ENCODE measurements at regions not wholly inside any gene's neighbourhood (a gene's known extent, or its start where the extent isn't known, plus 50 kb on each side); places are given as distances from the start of the nearest gene placed in this dataset.

DNA sequence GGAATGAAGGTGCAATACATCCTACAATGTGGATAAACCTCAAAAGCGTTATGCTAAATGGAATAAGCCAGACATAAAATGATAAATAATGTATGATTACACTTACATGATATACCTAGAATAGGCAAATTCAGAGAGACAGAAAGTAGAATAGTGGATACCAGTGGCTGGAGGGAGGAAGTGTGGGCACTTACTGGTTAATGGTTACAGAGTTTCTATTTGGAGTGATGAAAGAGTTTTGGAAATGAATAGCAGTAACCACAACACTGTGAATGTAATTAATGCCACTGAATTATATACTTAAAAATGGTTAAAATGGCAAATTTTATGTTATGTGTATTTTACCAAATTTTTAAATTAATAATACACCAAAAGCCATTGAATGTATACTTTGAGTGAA, 71.4 kb upstream of the CST7 start:
- WGBS, 2 donors = 72 to 80% methylated on average over 1 of the region's 1 CpG
- intact Hi-C loops (cut with DNase I) = no loop called here

GRCh38 chr20:24878657-24879056, 70.4 kb upstream of the CST7 start:
- TF ChIP-seq, protein P1, sequence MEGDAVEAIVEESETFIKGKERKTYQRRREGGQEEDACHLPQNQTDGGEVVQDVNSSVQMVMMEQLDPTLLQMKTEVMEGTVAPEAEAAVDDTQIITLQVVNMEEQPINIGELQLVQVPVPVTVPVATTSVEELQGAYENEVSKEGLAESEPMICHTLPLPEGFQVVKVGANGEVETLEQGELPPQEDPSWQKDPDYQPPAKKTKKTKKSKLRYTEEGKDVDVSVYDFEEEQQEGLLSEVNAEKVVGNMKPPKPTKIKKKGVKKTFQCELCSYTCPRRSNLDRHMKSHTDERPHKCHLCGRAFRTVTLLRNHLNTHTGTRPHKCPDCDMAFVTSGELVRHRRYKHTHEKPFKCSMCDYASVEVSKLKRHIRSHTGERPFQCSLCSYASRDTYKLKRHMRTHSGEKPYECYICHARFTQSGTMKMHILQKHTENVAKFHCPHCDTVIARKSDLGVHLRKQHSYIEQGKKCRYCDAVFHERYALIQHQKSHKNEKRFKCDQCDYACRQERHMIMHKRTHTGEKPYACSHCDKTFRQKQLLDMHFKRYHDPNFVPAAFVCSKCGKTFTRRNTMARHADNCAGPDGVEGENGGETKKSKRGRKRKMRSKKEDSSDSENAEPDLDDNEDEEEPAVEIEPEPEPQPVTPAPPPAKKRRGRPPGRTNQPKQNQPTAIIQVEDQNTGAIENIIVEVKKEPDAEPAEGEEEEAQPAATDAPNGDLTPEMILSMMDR (IDR thresholded peaks at IDR 0.05) = no peak

More for the DNA sequence above, 71.4 kb upstream of the CST7 start:
- no peaks in the 10 kb centered on the region for H3K4me1 ChIP-seq
- ATAC-seq (no peak), DNase-seq (no peak), FAIRE-seq (no peak)
- TF ChIP-seq, protein P1 (IDR thresholded peaks at IDR 0.05) = no peak
- H3K36me3 ChIP-seq = no peaks in the 10 kb centered on the region
- H3K4me3 ChIP-seq = no peak overlapping the region
- H3K9me3 ChIP-seq = no peaks in the 10 kb centered on the region
- H3K27ac ChIP-seq = no peak overlapping the region
- H3K27me3 ChIP-seq = no peaks in the 10 kb centered on the region

DNA sequence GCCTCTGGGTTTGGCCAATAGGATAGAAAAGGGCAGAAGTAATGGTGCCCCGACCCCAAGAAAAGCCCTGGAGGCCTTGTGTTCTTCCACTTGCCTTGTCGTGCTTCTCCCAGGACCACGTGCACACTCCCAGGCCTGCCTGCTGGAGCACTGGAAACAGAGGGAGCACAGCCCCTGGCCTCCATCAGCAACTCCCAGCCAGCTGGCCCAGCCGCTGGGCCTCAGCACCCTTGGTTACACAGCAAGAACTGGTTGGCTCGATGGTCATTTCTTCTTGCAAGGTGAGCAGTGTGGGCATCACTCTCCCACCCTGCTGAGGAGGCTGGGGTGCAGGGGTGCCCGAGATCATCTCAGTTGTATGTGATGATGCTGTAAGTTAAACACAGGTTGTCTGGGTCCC, 69.2 kb upstream of the CST7 start:
- no peaks in the 10 kb centered on the region for H3K27me3 ChIP-seq
- intact Hi-C loops (cut with DNase I) = no loop called here
- no peak for FAIRE-seq
- no peak overlapping the region for H3K27ac ChIP-seq
- no peaks in the 10 kb centered on the region for H3K9me3 ChIP-seq
- H3K4me1 ChIP-seq = no peaks in the 10 kb centered on the region
- no peak for ATAC-seq
- H3K36me3 ChIP-seq = no peaks in the 10 kb centered on the region
- no peak for DNase-seq
- 76 to 87% methylated on average over 6 of the region's 6 CpGs for WGBS, 2 donors
- TF ChIP-seq, protein P1 (IDR thresholded peaks at IDR 0.05) = no peak
- no peak overlapping the region for H3K4me3 ChIP-seq

More at GRCh38 chr20:24878657-24879056, 70.4 kb upstream of the CST7 start:
- FAIRE-seq (no peak), ATAC-seq (no peak), DNase-seq (no peak)
- intact Hi-C loops (cut with DNase I) = no loop called here
- Histone ChIP-seq H3K36me3 (no peaks in the 10 kb centered on the region), H3K27ac (no peak overlapping the region), H3K4me1 (no peaks in the 10 kb centered on the region), H3K4me3 (no peak overlapping the region), H3K27me3 (no peaks in the 10 kb centered on the region), H3K9me3 (no peaks in the 10 kb centered on the region)
- WGBS, 2 donors = 74 to 87% methylated on average over 6 of the region's 6 CpGs

DNA sequence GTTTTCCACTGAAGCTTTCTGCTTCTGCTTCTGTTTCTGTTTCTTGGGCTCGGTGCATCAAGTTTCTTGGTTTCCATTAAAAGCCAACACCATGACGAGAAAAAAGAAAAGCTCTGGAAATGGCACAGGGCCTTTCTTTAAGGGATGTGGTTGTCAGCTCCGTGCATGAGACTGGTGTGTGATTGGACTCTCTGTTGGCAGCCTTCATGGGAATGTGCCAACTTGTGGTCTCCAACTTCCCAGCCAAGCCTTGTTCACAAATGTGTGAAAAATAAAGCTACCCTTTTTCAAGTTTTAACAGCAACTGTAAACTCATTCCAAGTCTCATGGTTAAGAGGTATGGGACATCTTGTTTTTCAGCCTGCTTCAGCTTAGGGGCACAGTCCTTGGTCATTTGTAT, 68.7 kb upstream of the CST7 start:
- intact Hi-C loops (cut with DNase I) = no loop called here
- no peak overlapping the region for H3K27ac ChIP-seq
- DNase-seq (no peak), ATAC-seq (no peak), FAIRE-seq (no peak)
- no peaks in the 10 kb centered on the region for H3K27me3 ChIP-seq
- 59 to 72% methylated on average over 3 of the region's 3 CpGs for WGBS, 2 donors
- no peaks in the 10 kb centered on the region for H3K9me3 ChIP-seq
- TF ChIP-seq, protein P1 (IDR thresholded peaks at IDR 0.05) = no peak
- no peaks in the 10 kb centered on the region for H3K36me3 ChIP-seq
- no peak overlapping the region for H3K4me3 ChIP-seq
- H3K4me1 ChIP-seq = no peaks in the 10 kb centered on the region

DNA sequence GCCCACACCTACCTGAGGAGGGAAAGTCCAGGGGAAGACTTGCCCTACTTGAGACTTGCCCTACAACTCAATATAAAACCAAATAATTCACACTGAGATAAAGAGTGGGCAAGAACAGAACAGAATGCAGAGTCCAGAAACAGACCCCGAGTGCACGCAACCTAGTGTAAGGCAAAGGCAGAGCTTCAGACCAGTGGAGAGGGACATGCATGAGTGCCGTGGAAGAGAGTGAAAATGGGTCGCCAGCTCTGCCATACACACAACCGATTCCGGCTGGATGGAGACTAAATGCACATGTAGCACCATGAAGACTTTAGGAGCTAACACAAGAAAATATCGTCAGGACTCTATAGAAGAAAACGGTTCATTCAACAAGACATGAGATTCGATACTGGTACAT, 58.8 kb upstream of the CST7 start:
- 81 to 89% methylated on average over 9 of the region's 9 CpGs for WGBS, 2 donors

More for the DNA sequence above, 58.8 kb upstream of the CST7 start:
- H3K36me3 ChIP-seq = no peaks in the 10 kb centered on the region
- no peaks in the 10 kb centered on the region for H3K4me1 ChIP-seq
- H3K27ac ChIP-seq = no peak overlapping the region
- no peaks in the 10 kb centered on the region for H3K9me3 ChIP-seq
- ATAC-seq = no peak
- no peak for FAIRE-seq
- DNase-seq = no peak
- no peak overlapping the region for H3K4me3 ChIP-seq
- TF ChIP-seq, protein P1 (IDR thresholded peaks at IDR 0.05) = no peak
- H3K27me3 ChIP-seq = no peaks in the 10 kb centered on the region
- intact Hi-C loops (cut with DNase I) = no loop called here
